SK-N-SH (cell line): ENCODE measurements at regions not wholly inside any gene's neighbourhood (a gene's known extent, or its start where the extent isn't known, plus 50 kb on each side); places are given as distances from the start of the nearest gene placed in this dataset.

Experiments
- CHD2 ChIP-seq: fragments of 150-350 bp; IDR thresholded peaks from 2 replicates; pipeline ENCODE4 v1.6.1; 2018; ENCODE audit warnings: low read length; ENCODE audit not compliant: partially characterized antibody
- FOXM1 ChIP-seq: IDR thresholded peaks from 2 replicates; pipeline ENCODE4 v1.4.0; 2012; ENCODE audit warnings: low read depth, mild to moderate bottlenecking
- GABPA ChIP-seq: IDR thresholded peaks from 2 replicates; pipeline ENCODE4 v1.4.0; 2012; ENCODE audit warnings: low read depth, mild to moderate bottlenecking
- POLR2AphosphoS5 ChIP-seq: IDR thresholded peaks from 2 replicates; pipeline ENCODE4 v1.6.1; 2012; ENCODE audit warnings: low read depth, low read length
- RCOR1 ChIP-seq: fragments of 150-350 bp; IDR thresholded peaks from 2 replicates; pipeline ENCODE4 v1.6.1; 2017; ENCODE audit warnings: antibody characterized with exemption, low read length
- RXRA ChIP-seq: IDR thresholded peaks from 2 replicates; pipeline ENCODE4 v1.4.0; 2012; ENCODE audit warnings: low read depth, mild to moderate bottlenecking, borderline replicate concordance
- YY1 ChIP-seq: IDR thresholded peaks from 2 replicates; pipeline ENCODE4 v1.4.0; 2012; ENCODE audit warnings: low read depth, mild to moderate bottlenecking
- TF ChIP-seq, protein P1 (sequence below): fragments of 200-600 bp; sonication (generic); IDR thresholded peaks from 2 replicates; pipeline ENCODE4 v1.6.1; 2017; ENCODE audit warnings: antibody characterized with exemption, mild to moderate bottlenecking, moderate library complexity
- TF ChIP-seq, protein P2 (sequence below): IDR thresholded peaks from 2 replicates; pipeline ENCODE4 v1.4.0; 2012; ENCODE audit warnings: low read depth, borderline replicate concordance
- TF ChIP-seq, protein P3 (sequence below): IDR thresholded peaks from 2 replicates; pipeline ENCODE4 v1.6.1; 2012; ENCODE audit warnings: mild to moderate bottlenecking, low read depth, low read length, moderate library complexity

GRCh38 chrX:37956223-37956622 is 50.1 kb upstream of the SYTL5 start:
- TF ChIP-seq CHD2 (no peak), YY1 (no peak), FOXM1 (no peak), RXRA (no peak), GABPA (no peak), RCOR1 (no peak), POLR2AphosphoS5 (no peak)
- TF ChIP-seq, protein P1, sequence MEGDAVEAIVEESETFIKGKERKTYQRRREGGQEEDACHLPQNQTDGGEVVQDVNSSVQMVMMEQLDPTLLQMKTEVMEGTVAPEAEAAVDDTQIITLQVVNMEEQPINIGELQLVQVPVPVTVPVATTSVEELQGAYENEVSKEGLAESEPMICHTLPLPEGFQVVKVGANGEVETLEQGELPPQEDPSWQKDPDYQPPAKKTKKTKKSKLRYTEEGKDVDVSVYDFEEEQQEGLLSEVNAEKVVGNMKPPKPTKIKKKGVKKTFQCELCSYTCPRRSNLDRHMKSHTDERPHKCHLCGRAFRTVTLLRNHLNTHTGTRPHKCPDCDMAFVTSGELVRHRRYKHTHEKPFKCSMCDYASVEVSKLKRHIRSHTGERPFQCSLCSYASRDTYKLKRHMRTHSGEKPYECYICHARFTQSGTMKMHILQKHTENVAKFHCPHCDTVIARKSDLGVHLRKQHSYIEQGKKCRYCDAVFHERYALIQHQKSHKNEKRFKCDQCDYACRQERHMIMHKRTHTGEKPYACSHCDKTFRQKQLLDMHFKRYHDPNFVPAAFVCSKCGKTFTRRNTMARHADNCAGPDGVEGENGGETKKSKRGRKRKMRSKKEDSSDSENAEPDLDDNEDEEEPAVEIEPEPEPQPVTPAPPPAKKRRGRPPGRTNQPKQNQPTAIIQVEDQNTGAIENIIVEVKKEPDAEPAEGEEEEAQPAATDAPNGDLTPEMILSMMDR: no peak
- TF ChIP-seq, protein P2, sequence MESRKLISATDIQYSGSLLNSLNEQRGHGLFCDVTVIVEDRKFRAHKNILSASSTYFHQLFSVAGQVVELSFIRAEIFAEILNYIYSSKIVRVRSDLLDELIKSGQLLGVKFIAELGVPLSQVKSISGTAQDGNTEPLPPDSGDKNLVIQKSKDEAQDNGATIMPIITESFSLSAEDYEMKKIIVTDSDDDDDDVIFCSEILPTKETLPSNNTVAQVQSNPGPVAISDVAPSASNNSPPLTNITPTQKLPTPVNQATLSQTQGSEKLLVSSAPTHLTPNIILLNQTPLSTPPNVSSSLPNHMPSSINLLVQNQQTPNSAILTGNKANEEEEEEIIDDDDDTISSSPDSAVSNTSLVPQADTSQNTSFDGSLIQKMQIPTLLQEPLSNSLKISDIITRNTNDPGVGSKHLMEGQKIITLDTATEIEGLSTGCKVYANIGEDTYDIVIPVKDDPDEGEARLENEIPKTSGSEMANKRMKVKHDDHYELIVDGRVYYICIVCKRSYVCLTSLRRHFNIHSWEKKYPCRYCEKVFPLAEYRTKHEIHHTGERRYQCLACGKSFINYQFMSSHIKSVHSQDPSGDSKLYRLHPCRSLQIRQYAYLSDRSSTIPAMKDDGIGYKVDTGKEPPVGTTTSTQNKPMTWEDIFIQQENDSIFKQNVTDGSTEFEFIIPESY: no peak
- TF ChIP-seq, protein P3, sequence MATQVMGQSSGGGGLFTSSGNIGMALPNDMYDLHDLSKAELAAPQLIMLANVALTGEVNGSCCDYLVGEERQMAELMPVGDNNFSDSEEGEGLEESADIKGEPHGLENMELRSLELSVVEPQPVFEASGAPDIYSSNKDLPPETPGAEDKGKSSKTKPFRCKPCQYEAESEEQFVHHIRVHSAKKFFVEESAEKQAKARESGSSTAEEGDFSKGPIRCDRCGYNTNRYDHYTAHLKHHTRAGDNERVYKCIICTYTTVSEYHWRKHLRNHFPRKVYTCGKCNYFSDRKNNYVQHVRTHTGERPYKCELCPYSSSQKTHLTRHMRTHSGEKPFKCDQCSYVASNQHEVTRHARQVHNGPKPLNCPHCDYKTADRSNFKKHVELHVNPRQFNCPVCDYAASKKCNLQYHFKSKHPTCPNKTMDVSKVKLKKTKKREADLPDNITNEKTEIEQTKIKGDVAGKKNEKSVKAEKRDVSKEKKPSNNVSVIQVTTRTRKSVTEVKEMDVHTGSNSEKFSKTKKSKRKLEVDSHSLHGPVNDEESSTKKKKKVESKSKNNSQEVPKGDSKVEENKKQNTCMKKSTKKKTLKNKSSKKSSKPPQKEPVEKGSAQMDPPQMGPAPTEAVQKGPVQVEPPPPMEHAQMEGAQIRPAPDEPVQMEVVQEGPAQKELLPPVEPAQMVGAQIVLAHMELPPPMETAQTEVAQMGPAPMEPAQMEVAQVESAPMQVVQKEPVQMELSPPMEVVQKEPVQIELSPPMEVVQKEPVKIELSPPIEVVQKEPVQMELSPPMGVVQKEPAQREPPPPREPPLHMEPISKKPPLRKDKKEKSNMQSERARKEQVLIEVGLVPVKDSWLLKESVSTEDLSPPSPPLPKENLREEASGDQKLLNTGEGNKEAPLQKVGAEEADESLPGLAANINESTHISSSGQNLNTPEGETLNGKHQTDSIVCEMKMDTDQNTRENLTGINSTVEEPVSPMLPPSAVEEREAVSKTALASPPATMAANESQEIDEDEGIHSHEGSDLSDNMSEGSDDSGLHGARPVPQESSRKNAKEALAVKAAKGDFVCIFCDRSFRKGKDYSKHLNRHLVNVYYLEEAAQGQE: no peak
